ENCODE measurements at regions not wholly inside any gene's neighbourhood (a gene's known extent, or its start where the extent isn't known, plus 50 kb on each side); places are given as distances from the start of the nearest gene placed in this dataset.

DNA sequence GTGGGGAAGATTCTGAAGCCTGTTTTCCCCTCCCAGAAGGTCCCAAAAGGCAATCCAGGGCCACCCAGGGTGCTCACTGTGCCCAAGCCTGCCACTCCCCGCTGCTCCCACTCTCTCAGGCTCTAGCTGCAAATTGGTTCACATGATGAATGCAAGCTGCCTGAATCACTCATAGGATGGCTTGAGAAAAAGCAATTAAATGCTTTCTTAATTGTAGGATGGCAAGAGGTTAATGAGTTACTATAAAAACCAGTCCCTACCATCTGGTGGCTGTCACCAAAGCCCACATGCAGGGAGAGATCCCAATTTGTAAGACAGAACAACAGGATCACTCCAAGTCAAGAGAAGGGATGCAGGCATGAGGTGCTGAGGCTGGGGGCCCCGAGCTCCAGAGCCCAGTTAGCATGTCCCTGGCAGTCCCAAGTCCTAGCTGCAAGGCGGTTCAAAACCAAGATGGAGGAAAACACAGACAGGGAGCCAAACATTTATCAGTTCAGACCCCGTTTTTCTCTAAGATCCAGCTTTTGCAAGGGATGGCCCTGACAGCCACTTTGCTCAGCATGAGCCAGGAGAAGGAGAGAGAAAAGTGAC lies 207.1 kb downstream of the UACA start:
- DNase-seq (ENCODE audit: low spot score), result no peak

DNA sequence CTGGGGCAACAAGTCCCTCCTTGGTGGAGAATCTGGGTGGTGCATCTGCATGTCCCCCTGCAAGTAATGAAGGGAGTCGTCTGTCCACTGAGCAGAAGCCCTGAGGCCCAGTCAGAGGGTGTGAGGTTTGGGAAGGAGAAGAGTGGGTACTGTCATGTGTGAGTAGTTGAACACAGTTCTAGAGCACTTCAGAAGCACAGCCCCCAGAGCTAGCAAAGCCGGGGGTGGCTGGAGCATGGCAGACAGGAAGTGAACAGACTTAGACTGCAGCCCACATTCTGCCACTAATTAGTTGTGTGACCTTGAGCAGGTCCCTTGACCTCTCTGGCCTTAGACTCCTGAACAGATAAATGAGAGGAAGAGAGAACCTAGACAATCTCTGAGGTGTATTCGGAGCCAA lies 207.6 kb downstream of the UACA start:
- no peak for DNase-seq (ENCODE audit: low spot score)

DNA sequence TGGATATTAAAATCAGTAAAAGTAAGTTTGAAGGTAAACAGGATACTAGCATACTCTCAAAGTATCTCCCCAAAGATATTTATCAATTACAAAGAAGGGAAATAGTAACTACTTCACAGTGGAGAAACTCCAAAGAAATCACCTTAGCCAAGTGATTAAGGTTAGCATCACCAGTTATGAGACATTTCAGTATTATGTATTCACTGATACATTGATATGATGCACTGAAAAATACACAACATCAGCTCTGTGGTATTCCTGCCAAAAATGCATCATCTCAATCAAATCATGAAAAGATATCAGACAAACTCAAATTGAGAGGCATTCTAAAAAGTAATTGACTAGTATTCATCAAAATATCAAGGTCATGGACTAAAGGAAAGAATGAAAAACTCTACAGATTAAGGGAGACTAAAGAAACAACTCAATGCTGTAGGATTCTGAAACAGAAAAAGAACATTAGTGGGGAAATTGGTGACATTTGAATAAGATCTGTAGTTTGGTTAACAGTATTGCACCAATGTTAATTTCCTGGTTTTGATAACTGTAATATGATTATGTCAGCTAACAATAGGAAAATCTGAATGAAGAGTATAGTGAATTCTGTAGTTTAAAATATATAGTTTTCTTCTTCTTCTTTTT lies 215.4 kb downstream of the UACA start:
- DNase-seq (ENCODE audit: low spot score), result no peak

DNA sequence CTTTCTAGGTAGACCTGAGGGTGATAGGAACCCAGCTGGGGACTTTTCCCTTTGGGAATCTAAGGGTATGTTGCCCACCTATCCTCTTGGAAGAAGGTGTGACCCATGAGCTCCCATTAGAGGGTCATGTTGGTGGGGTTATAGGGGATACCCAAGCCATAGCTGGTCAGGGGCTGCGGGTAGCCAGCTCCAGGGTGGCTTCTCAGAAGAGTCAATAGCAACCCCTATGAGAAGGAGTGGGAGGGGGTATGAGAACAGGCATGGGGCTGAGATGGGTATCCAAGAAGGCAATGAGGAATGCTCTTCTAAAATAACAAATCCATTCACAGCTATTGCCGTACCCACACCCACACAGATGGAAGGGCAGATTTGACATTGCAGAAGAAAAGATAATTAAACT lies 217.8 kb downstream of the UACA start:
- DNase-seq (ENCODE audit: low spot score), result no peak

DNA sequence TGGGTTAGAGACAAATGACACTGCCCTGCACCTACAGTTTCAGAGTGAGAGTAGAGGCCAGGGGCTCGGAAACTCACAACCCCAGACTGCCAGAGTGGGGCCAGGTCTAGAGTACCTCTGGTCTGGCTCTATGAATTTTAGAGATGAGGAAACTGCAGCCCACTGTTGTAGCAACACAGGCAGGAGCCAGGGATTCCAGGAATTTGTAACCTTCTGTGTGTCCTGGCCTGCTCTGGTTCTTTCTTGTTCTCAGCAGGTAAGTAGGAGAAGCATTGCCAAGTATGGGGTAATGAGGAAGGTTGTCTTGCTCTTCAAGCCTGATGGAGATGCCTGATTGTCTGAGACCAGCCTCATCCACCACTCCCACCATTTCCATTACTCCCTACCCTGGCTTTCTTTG lies 221.8 kb downstream of the UACA start:
- no peak for DNase-seq (ENCODE audit: low spot score)

DNA sequence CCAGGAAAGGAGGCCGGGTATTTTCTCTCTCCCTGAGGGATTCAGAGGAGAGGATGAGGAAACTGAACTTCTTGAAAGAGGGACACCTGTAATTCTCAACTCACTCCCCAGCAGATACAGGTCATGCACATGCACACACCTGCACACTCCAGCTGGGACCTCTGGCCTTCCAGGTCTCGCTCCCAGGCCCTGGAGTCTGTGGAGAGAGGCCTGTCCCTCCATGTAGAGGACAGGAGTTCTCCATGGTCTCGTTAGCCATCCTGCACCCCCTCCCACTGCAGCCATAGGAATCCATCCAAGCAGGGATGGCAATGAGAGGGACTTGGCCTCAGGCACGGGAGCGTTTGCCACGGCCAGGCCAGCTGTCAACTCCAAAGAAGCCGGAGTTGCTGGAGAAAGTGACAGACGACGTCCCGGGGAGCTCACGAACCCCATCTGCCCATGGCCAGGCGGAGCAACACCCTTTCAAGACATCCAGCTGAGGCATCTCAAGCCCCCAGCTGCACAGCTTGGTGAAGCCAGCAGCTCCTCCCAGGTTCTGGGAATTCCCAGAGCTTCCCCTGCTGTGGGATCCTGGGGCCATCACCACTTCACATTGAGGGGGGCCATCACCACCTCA lies 223.3 kb downstream of the UACA start:
- DNase-seq (ENCODE audit: low spot score), result no peak

DNA sequence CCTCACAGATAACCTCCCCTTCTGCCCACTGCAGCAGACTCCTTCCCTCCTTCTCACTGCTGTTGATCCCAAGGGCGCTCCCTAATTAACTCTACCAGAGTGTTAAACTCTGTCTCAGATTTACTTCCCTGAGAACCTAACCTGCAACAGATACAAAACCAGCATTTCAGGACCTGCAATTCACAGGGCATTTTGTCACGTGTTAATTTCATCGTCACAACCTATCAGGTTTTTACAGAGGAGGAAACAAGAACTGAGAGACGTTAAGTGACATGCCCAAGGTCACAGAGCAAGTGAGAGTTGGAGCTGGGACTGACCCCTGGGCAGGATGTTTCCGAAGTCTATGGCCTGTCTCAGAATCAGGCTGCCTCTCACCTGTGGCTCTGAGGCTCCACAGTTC lies 223.9 kb downstream of the UACA start:
- no peak for DNase-seq (ENCODE audit: low spot score)

DNA sequence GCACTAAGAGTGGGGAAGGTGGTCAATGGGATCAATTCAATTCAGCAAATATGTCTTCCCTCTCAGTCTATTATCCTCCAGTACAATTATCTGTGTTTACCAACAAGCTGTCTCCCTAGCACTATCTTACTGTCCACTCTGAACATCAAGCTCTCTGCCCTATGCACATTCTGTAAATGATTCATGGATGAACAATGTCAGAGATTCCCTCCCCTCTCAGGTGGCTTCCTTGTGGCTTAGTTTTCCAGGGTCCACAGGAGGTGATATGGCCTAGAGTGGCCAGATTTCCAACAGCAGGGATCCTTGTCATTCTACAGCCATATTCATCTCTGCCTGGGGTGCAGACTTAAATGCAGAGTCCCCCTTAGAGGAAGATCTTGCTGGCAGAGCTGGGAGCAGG lies 225.1 kb downstream of the UACA start:
- no peak for DNase-seq (ENCODE audit: low spot score)

DNA sequence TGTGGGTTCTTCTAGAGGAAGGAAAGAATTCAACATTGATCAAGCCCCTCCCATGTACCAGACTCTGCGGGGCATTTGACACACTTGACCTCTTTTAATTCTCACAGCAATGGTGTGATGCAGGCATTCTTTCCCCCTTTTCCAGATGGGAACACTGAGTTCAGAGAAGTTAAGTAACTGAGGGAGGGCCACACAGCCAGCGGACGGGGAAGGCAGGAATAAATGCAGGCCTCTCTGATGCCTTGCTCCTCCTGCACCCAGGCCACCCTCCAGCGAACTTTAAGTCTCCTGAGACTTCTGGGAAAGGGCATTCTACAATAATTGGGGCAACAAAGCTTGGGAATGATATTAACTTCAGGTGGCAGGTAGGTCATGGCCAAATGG lies 227.4 kb downstream of the UACA start:
- DNase-seq (ENCODE audit: low spot score), result no peak

DNA sequence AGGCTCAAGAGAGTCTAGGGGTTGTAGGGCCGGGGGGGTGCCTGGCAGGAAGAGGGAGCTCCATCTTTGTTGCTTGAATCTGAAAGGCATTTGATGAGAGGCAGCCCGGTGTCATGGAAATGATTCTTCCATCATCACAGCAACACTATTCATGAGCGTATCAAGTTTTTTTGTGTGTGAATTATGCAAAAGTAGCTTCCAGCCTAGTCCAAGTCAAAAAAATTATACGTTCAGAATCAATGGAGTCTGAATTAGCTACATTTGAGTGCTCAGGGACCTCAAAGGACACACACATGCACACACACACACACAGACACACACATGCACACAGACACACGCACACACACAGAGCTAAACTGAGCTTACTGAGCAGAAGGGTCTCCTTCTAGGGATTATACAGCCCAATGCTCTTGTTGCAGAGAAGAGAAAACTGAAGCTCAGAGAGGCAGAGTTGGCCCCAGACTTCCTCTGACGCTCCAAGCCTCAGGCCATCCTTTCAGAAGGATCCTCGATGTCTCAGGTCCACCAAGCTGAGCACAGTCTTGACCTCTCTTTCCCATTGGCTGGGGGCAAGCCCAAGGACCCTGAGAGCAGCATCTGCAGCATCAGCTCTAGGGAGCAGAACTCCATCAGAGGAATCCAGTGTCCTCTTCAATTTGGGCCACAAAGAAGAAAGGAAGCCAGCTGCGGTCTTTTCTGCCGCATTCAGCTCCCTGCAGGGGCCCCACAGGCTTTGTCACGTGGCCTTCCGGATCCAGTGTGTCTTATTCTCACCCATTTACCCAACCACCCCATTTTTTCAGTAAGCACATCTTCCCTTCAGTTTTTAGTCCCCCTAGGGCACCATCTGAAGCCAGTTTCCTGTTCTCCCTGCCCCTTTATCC lies 228.0 kb downstream of the UACA start:
- no peak for DNase-seq (ENCODE audit: low spot score)

DNA sequence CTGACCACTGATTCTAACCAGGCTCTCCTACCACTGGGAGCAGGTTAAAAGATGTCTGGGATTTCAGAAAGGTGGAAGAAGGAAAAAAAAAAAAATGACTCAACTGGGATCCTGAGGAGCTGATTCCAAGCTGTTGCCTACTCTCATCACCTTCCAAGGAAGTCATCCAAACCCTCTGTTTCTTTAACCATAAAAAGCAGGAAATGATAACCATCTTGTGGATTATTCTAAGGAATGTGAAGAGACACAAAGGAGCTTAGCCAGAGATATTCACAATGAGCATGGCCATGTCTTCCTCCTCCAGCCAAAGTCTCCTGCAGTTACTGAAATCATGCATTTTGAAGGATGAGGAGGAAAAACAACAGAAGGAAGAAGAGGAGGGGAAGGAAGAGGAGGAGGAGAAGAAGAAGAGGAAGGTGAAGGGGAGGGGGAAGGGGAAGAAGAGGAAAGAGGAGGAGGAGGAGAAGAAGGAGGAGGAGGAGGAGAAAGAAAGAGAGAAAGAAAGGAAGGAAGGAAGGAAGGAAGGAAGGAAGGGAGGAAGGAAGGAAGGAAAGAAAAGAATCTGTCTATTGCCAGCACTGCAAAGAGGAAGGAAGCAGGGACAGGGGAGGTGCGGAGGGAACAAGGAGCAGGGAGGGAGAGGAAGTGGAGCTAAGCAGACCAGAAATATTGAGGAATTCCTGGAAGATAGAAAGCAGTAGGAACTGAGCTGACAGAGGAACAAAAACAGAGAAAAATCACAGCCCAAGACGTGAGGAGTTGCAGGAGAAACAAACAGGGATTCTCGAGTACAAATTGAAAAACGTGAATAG lies 229.2 kb downstream of the UACA start:
- no peak for DNase-seq (ENCODE audit: low spot score)

DNA sequence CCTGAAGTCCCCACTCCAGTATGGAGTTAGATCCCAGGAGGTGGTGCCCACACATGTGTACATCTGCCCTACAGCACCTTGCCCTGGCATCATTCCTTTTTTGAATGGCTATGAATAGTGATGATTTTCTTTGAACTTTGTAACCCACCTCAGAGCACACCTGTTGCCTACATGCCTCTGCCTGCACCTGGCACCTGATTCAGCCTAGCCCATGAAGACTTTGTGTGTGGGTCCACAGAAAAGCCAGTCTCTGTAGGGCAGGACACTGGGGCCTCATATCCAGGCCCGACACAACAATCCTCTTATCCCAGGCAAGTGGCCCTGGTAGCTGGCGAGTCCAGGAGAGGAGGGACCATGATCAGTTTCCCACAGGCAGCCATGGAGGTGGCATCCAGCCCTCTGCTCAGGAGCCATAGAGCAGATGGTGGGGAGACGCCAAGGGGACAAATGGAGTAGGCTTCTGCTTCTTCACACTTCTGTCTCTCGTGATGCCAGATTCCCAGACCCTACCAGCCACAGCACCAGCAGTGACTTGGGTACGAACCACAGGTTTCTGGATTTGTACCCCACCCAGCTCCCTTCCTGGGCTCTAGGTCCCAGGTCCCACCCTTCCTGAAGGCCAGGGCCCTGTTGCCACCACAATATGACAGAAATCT lies 230.7 kb downstream of the UACA start:
- no peak for DNase-seq (ENCODE audit: low spot score)

DNA sequence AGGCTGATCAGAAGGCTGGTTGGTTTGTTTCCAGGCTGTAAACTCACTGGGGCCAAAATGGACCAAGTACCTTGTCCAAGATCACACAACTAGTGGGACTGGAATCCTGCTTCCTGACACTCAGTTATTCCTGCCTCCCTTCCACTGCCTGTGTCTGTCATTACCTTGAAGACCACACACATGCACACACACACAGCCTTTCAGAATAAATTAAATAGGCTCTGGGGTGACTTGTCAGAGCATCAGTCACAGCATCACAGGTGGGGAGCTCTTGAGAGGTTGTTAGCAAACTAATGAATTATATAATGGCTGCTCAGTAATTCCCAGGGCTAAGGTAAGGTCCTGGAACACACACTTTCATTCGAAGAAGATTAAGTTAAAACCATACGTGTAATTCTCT lies 231.8 kb downstream of the UACA start:
- DNase-seq (ENCODE audit: low spot score), result no peak

DNA sequence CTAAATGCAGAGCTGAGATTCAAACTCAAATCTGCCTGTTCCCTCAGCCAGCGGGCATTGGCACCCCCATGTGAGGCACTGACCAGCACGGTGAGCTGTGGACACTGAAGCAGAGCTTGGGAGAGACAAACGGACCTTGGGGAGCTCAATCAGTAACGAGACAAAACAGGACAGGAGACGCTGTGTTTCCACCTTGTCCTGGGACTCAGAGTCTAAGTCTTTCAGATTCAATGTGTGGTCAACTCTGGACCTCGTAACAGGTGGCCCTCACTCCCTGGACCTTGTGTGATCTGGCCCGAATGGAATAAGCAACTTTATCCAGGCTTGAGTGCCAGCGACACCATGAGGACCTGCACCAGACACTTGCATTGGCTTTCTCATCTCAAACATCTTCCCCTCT lies 232.5 kb downstream of the UACA start:
- DNase-seq (ENCODE audit: low spot score), result no peak

DNA sequence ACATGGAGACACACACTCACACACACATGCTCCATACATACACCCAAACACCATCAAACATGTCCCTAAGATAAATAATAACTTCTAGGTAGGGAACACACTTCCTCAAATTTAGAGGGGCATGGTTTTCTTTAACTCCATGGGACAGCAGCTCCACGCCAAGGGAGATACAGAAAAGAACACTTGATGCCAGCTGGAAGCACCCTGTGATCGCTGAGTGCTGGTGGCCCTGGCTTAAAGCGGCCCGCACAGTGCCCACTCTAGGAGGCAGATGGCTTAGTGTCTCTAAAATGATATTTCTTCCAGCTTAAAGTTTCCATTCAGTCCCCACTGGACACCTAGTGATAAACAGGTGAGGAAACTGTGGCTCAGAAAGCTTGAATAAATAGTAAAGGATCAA lies 232.9 kb downstream of the UACA start:
- no peak for DNase-seq (ENCODE audit: low spot score)

DNA sequence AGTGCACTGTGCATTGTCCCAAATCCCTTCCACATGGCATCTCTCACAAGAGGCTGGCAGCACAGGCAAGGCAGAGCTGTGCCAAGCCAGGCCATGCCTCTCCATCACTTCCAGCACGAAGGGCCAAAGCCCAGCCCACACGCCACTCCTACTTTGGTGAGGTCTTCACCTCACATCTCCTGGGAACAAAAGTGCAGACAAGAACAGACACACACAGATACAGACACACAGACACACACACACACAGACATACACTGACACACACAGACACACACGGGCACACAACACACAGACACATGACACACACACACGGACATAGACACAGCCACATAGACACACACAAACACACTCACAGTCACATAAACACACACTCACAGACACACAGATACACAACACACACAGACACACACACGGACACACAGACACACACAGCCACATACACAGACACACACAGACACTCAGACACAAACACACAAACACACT lies 233.3 kb downstream of the UACA start:
- DNase-seq (ENCODE audit: low spot score), result no peak

DNA sequence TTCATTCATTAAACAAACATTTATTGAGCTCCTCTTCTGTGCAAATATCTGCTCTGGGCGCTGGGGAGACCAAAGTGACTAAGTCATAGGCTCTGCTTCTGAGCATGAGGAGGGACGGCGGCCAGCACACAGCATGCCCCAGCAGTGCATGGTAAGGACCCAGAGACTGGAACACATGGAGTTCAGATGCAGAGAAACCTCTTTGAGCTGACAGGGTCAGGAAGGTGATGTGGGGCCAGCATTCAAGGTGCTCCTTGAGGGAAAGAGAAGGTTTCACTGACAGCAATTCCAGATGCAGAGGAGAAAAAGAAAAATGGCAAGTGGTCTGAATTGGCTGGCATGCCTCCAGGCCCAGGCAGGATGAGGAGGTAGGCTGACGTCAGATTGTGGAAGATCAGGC lies 234.5 kb downstream of the UACA start:
- no peak for DNase-seq (ENCODE audit: low spot score)

DNA sequence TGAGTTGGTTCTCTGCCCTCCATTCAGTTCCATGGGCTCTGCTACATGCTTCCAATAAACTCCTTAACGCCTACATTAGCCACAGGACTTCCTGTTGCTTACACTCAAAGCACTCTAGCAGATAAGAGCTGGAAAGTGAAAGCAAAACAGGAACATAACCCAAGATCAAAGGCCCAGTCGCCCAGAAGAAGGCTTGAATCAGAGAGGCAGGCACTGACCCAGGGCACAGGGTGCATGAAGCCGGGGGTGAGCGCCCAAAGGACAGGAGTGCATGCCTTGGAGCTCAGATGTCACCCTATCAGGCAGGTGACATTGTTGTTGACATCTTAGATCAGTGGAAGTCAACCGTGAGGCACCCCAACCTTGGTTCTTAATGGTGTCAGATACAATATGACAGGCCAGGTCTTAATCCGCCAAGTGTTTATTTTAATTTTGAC lies 235.1 kb downstream of the UACA start:
- DNase-seq (ENCODE audit: low spot score), result no peak

DNA sequence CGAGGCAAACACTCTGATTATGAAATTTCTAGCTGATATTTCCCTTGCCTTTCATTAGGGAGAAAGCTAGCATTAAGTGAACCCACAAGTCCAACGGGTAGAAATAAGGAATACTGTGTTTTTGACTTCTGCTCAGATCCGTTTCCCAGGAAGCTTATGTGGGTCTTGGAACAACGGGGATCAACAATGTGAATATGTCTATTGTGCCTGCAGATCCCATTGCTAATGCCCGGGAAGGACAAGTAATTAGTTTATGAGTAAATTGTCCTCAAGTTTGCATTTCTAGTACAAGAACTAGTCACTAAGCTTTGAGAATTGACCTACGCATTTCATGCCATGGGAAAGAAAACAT lies 236.4 kb downstream of the UACA start:
- DNase-seq (ENCODE audit: low spot score), result no peak

DNA sequence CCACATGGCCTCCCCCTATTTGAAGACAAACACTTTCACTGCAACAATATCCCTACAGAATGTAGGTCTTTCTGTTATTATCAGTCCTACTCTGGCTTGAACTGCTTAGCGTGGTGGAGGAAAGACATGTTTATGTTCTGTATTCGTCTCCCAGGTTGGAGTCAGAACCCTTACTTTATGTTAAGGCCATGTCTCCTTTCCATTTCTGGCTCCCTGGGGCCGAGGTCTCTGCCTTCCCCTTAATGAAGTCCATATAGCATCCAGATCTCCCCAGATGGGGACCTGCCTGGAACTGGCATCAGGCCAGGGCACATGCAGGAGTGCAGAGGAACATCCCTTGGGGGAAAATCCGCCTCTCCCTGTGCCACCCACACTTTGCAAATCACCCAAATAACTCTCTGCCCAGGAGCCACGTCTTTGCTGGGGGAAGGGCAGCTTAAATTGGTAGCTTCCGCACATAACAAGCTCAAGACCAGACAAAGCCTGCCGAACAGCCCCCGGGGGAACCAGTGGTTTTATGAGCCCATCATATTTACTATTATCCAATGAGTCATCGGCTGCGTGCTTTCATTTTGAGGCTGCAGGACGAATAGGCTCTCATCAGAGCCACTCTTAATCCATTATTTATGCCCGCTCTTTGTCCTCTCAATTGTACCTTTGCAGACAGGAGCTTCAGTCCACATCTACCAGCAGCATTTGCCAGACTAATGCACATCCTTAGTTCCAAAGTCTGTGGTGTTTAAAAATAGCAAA lies 237.0 kb downstream of the UACA start:
- DNase-seq (ENCODE audit: low spot score), result no peak

DNA sequence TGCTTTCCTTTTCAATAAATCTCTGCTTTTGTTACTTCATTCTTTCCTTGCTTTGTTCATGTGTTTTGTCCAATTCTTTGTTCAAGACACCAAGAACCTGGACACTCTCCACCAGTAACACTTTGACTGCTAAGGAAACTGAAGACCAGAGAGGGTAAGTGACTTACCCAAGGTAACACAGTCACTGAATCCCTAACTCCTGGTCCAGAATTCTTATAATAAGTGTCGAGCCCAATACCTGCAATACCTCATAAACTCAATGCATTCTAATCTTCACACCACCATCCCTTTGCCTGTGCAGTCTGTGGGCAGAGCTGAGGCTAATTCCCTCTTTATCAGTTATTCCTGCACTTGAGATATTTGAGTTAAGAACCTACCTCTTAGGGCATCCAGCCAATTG lies 237.8 kb downstream of the UACA start:
- DNase-seq (ENCODE audit: low spot score), result no peak
